ENCODE measurements at regions not wholly inside any gene's neighbourhood (a gene's known extent, or its start where the extent isn't known, plus 50 kb on each side); places are given as distances from the start of the nearest gene placed in this dataset.

DNA sequence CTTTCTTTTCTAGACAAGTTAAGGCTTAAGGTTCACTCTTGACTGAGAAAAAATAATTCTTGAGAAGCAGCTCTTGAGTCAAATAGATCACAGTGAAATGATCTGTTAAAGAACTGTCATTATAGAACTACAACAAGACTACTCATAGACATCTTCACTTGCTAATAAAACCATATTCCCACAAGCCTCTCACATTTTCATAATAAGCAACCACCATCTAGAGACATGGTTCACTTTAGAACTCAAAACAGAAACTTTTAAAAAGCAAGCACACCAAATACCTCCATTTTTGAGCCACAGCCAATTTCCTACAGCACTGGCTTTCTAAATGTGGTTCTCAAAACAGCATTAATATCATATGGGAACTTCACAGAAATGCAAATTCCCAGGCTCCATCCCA, 309.5 kb downstream of the TMA16 start:
- TF ChIP-seq, protein P1, sequence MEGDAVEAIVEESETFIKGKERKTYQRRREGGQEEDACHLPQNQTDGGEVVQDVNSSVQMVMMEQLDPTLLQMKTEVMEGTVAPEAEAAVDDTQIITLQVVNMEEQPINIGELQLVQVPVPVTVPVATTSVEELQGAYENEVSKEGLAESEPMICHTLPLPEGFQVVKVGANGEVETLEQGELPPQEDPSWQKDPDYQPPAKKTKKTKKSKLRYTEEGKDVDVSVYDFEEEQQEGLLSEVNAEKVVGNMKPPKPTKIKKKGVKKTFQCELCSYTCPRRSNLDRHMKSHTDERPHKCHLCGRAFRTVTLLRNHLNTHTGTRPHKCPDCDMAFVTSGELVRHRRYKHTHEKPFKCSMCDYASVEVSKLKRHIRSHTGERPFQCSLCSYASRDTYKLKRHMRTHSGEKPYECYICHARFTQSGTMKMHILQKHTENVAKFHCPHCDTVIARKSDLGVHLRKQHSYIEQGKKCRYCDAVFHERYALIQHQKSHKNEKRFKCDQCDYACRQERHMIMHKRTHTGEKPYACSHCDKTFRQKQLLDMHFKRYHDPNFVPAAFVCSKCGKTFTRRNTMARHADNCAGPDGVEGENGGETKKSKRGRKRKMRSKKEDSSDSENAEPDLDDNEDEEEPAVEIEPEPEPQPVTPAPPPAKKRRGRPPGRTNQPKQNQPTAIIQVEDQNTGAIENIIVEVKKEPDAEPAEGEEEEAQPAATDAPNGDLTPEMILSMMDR (IDR thresholded peaks at IDR 0.05): no peak
- TF ChIP-seq POLR2A (IDR thresholded peaks at IDR 0.05): no peak

Data from heart left ventricle (tissue), 13 donors.